GM18909 (cell line): ENCODE measurements at regions not wholly inside any gene's neighbourhood (a gene's known extent, or its start where the extent isn't known, plus 50 kb on each side); places are given as distances from the start of the nearest gene placed in this dataset.

Source experiments
- ATAC-seq: cut with Tn5 transposase; IDR thresholded peaks from one replicate; pipeline ENCODE4 v1.9.1; 2021; ENCODE audit warnings: mild to moderate bottlenecking; ENCODE audit not compliant: unreplicated experiment, poor library complexity

GRCh38 chr2:64196963-64197362, 52.7 kb upstream of the PELI1 start:
- no peak for ATAC-seq

- no peak for ATAC-seq
Observed at GRCh38 chr2:64201151-64201550, 56.9 kb upstream of the PELI1 start.

GRCh38 chr2:64202206-64202845, 58.1 kb upstream of the PELI1 start:
- ATAC-seq: no peak

GRCh38 chr2:64203131-64203857, 59.1 kb upstream of the PELI1 start:
- ATAC-seq: no peak

GRCh38 chr2:64203858-64204632, 59.8 kb upstream of the PELI1 start:
- peak; percentile 72 for ATAC-seq

- no peak for ATAC-seq
Observed at GRCh38 chr2:64204703-64205102, 60.5 kb upstream of the PELI1 start.

- ATAC-seq: no peak
Observed at GRCh38 chr2:64205415-64205814, 61.2 kb upstream of the PELI1 start.

- no peak for ATAC-seq
Observed at GRCh38 chr2:64207573-64207972, 63.4 kb upstream of the PELI1 start.

GRCh38 chr2:64210816-64211215, 66.6 kb upstream of the PELI1 start:
- ATAC-seq: no peak

- no peak for ATAC-seq
Observed at GRCh38 chr2:64211276-64211921, 67.2 kb upstream of the PELI1 start.

GRCh38 chr2:64212346-64212745, 68.1 kb upstream of the PELI1 start:
- no peak for ATAC-seq

- ATAC-seq: no peak
Observed at GRCh38 chr2:64212801-64213321, 68.6 kb upstream of the PELI1 start.

GRCh38 chr2:64213532-64214275, 69.5 kb upstream of the PELI1 start:
- ATAC-seq: peak; percentile 47

- ATAC-seq: peak; percentile 70
Observed at GRCh38 chr2:64214281-64215115, 70.3 kb upstream of the PELI1 start.

- no peak for ATAC-seq
Observed at GRCh38 chr2:64217198-64217869, 73.1 kb upstream of the PELI1 start.

- ATAC-seq: no peak
Observed at GRCh38 chr2:64218137-64218802, 74.0 kb upstream of the PELI1 start.

GRCh38 chr2:64219149-64219548, 74.9 kb upstream of the PELI1 start:
- no peak for ATAC-seq

GRCh38 chr2:64220265-64220664, 76.0 kb upstream of the PELI1 start:
- no peak for ATAC-seq
